Karpas-422 (cell line): ENCODE measurements at regions not wholly inside any gene's neighbourhood (a gene's known extent, or its start where the extent isn't known, plus 50 kb on each side); places are given as distances from the start of the nearest gene placed in this dataset.

ENCODE experiments used
- DNase-seq: peaks from one replicate; pipeline ENCODE4 v3.0.0-alpha.2; 2015
- H2AFZ ChIP-seq: fragments of 200-600 bp; sonication (generic); 2 replicates; pipeline ENCODE4 v1.6.1; 2014; ENCODE audit warnings: antibody characterized with exemption, low read length, mixed read lengths
- H3K27ac ChIP-seq: fragments of 200-600 bp; sonication (generic); 2 replicates; pipeline ENCODE4 v1.5.1; 2014; ENCODE audit warnings: mild to moderate bottlenecking, low read length, moderate library complexity
- H3K27me3 ChIP-seq: fragments of 200-600 bp; sonication (generic); 2 replicates; pipeline ENCODE4 v1.6.1; 2014; ENCODE audit warnings: low read length, mixed read lengths
- H3K36me3 ChIP-seq: fragments of 200-600 bp; sonication (generic); 2 replicates; pipeline ENCODE4 v1.6.1; 2014; ENCODE audit warnings: low read length, mixed read lengths; ENCODE audit not compliant: insufficient read depth
- H3K4me1 ChIP-seq: fragments of 200-600 bp; sonication (generic); 2 replicates; pipeline ENCODE4 v1.6.1; 2014; ENCODE audit warnings: mild to moderate bottlenecking, low read length, mixed read lengths
- H3K4me2 ChIP-seq: fragments of 200-600 bp; sonication (generic); 2 replicates; pipeline ENCODE4 v1.6.1; 2014; ENCODE audit warnings: low read length, low read depth, mild to moderate bottlenecking; ENCODE audit not compliant: poor library complexity, severe bottlenecking
- H3K4me3 ChIP-seq: fragments of 200-600 bp; sonication (generic); 2 replicates; pipeline ENCODE4 v1.5.1; 2014; ENCODE audit warnings: mild to moderate bottlenecking, antibody characterized with exemption, low read length, mixed read lengths
- H3K79me2 ChIP-seq: fragments of 200-600 bp; sonication (generic); 2 replicates; pipeline ENCODE4 v1.6.1; 2014; ENCODE audit warnings: mild to moderate bottlenecking, low read length, mixed read lengths
- H3K9ac ChIP-seq: fragments of 200-600 bp; sonication (generic); 2 replicates; pipeline ENCODE4 v1.6.0; 2014; ENCODE audit warnings: low read length
- H3K9me2 ChIP-seq: fragments of 200-600 bp; sonication (generic), shearing (Covaris generic); replicated peaks from 2 replicates; pipeline ENCODE4 v1.6.0; 2014; ENCODE audit warnings: mild to moderate bottlenecking, low read length, moderate library complexity; ENCODE audit not compliant: insufficient read depth
- H3K9me3 ChIP-seq: fragments of 300-700, 200-600 bp; sonication (generic); 2 replicates; pipeline ENCODE4 v1.6.1; 2014; ENCODE audit warnings: low read length, mixed read lengths
- H4K20me1 ChIP-seq: fragments of 200-600 bp; sonication (generic); 2 replicates; pipeline ENCODE4 v1.6.1; 2014; ENCODE audit warnings: mild to moderate bottlenecking, antibody characterized with exemption, low read length, low read depth; ENCODE audit not compliant: insufficient read depth

- H3K36me3 ChIP-seq: no peaks in the 10 kb centered on the region
Measured at GRCh38 chr18:22773944-22774343, 159.2 kb upstream of the RBBP8 start.

GRCh38 chr18:22778996-22779395 is 154.1 kb upstream of the RBBP8 start:
- H3K79me2 ChIP-seq: no peaks in the 10 kb centered on the region
- H3K4me3 ChIP-seq: no peak overlapping the region
- no peaks in the 10 kb centered on the region for H3K36me3 ChIP-seq
- H3K4me2 ChIP-seq: no peak overlapping the region
- no peaks in the 10 kb centered on the region for H3K9me3 ChIP-seq
- H4K20me1 ChIP-seq: no peaks in the 10 kb centered on the region
- no peaks in the 10 kb centered on the region for H3K27me3 ChIP-seq
- no peak for DNase-seq
- no peak overlapping the region for H2AFZ ChIP-seq
- no peak overlapping the region for H3K9ac ChIP-seq
- H3K27ac ChIP-seq: no peak overlapping the region
- no peaks in the 10 kb centered on the region for H3K9me2 ChIP-seq
- no peaks in the 10 kb centered on the region for H3K4me1 ChIP-seq

More at GRCh38 chr18:22773944-22774343, 159.2 kb upstream of the RBBP8 start:
- Histone ChIP-seq H4K20me1 (no peaks in the 10 kb centered on the region), H3K9me3 (no peaks in the 10 kb centered on the region), H3K4me2 (no peak overlapping the region), H3K27ac (no peak overlapping the region), H3K4me1 (no peaks in the 10 kb centered on the region), H3K9me2 (no peaks in the 10 kb centered on the region), H2AFZ (no peak overlapping the region), H3K79me2 (no peaks in the 10 kb centered on the region), H3K4me3 (no peak overlapping the region), H3K9ac (no peak overlapping the region), H3K27me3 (no peaks in the 10 kb centered on the region)
- DNase-seq: no peak

GRCh38 chr18:22783245-22783644 is 149.9 kb upstream of the RBBP8 start:
- Histone ChIP-seq H3K4me3 (no peak overlapping the region), H2AFZ (no peak overlapping the region), H3K4me1 (no peaks in the 10 kb centered on the region), H3K79me2 (no peaks in the 10 kb centered on the region), H3K36me3 (no peaks in the 10 kb centered on the region), H3K27ac (no peak overlapping the region), H4K20me1 (no peaks in the 10 kb centered on the region), H3K27me3 (no peaks in the 10 kb centered on the region), H3K4me2 (no peak overlapping the region), H3K9ac (no peak overlapping the region), H3K9me2 (no peaks in the 10 kb centered on the region), H3K9me3 (no peaks in the 10 kb centered on the region)
- no peak for DNase-seq

GRCh38 chr18:22783662-22784076 is 149.5 kb upstream of the RBBP8 start:
- H3K9me2 ChIP-seq: no peaks in the 10 kb centered on the region
- H3K9ac ChIP-seq: no peak overlapping the region
- no peaks in the 10 kb centered on the region for H3K27me3 ChIP-seq
- no peaks in the 10 kb centered on the region for H3K36me3 ChIP-seq
- no peak overlapping the region for H3K4me3 ChIP-seq
- H3K4me2 ChIP-seq: no peak overlapping the region
- H3K4me1 ChIP-seq: peaks cover 3% of the 10 kb centered on the region
- H3K27ac ChIP-seq: no peak overlapping the region
- H3K79me2 ChIP-seq: no peaks in the 10 kb centered on the region
- no peaks in the 10 kb centered on the region for H4K20me1 ChIP-seq
- no peak for DNase-seq
- no peaks in the 10 kb centered on the region for H3K9me3 ChIP-seq
- no peak overlapping the region for H2AFZ ChIP-seq

- Histone ChIP-seq H3K79me2 (no peaks in the 10 kb centered on the region), H3K9ac (no peak overlapping the region), H3K4me3 (no peak overlapping the region), H3K27ac (no peak overlapping the region), H3K4me2 (peak overlapping the region; percentile 17), H3K4me1 (peaks cover 26% of the 10 kb centered on the region), H3K9me2 (no peaks in the 10 kb centered on the region), H3K36me3 (no peaks in the 10 kb centered on the region), H3K9me3 (no peaks in the 10 kb centered on the region), H3K27me3 (no peaks in the 10 kb centered on the region), H2AFZ (no peak overlapping the region), H4K20me1 (no peaks in the 10 kb centered on the region)
- no peak for DNase-seq
Measured at GRCh38 chr18:22789052-22789451, 144.1 kb upstream of the RBBP8 start.

- no peaks in the 10 kb centered on the region for H3K9me3 ChIP-seq
- H3K4me2 ChIP-seq: peak overlapping the region; percentile 4
- no peaks in the 10 kb centered on the region for H3K36me3 ChIP-seq
- H3K9me2 ChIP-seq: no peaks in the 10 kb centered on the region
- no peaks in the 10 kb centered on the region for H4K20me1 ChIP-seq
- no peak overlapping the region for H2AFZ ChIP-seq
- no peak overlapping the region for H3K4me3 ChIP-seq
- H3K9ac ChIP-seq: no peak overlapping the region
- no peaks in the 10 kb centered on the region for H3K79me2 ChIP-seq
- no peak overlapping the region for H3K27ac ChIP-seq
- H3K4me1 ChIP-seq: peaks cover 26% of the 10 kb centered on the region
- no peaks in the 10 kb centered on the region for H3K27me3 ChIP-seq
- no peak for DNase-seq
Measured at GRCh38 chr18:22789600-22789999, 143.5 kb upstream of the RBBP8 start.

- peaks cover 27% of the 10 kb centered on the region for H3K4me1 ChIP-seq
- no peak overlapping the region for H3K27ac ChIP-seq
- no peaks in the 10 kb centered on the region for H3K36me3 ChIP-seq
- no peaks in the 10 kb centered on the region for H4K20me1 ChIP-seq
- H2AFZ ChIP-seq: no peak overlapping the region
- H3K9me2 ChIP-seq: no peaks in the 10 kb centered on the region
- H3K79me2 ChIP-seq: no peaks in the 10 kb centered on the region
- no peak overlapping the region for H3K4me2 ChIP-seq
- no peaks in the 10 kb centered on the region for H3K9me3 ChIP-seq
- no peak overlapping the region for H3K4me3 ChIP-seq
- no peak overlapping the region for H3K9ac ChIP-seq
- no peak for DNase-seq
- no peaks in the 10 kb centered on the region for H3K27me3 ChIP-seq
Measured at GRCh38 chr18:22790545-22791309, 142.4 kb upstream of the RBBP8 start.

GRCh38 chr18:22791310-22791610 is 141.9 kb upstream of the RBBP8 start:
- H3K27ac ChIP-seq: no peak overlapping the region
- peaks cover 32% of the 10 kb centered on the region for H3K4me1 ChIP-seq
- H3K9ac ChIP-seq: no peak overlapping the region
- H3K4me2 ChIP-seq: no peak overlapping the region
- no peak for DNase-seq
- no peaks in the 10 kb centered on the region for H3K36me3 ChIP-seq
- H3K27me3 ChIP-seq: no peaks in the 10 kb centered on the region
- no peaks in the 10 kb centered on the region for H3K9me3 ChIP-seq
- no peak overlapping the region for H2AFZ ChIP-seq
- no peaks in the 10 kb centered on the region for H3K9me2 ChIP-seq
- H4K20me1 ChIP-seq: no peaks in the 10 kb centered on the region
- H3K4me3 ChIP-seq: no peak overlapping the region
- no peaks in the 10 kb centered on the region for H3K79me2 ChIP-seq
